BE2C (cell line): ENCODE measurements at regions not wholly inside any gene's neighbourhood (a gene's known extent, or its start where the extent isn't known, plus 50 kb on each side); places are given as distances from the start of the nearest gene placed in this dataset.

Experiments
- DNase-seq: peaks from one replicate; pipeline ENCODE4 v3.0.0-alpha.2; 2020
- H3K27me3 ChIP-seq: fragments of 250-450 bp; sonication (Bioruptor Pico); 2 replicates; pipeline ENCODE4 v1.5.1; 2020; ENCODE audit warnings: mild to moderate bottlenecking
- H3K36me3 ChIP-seq: fragments of 250-450 bp; sonication (Bioruptor Pico); 2 replicates; pipeline ENCODE4 v1.5.1; 2020; ENCODE audit warnings: mild to moderate bottlenecking
- H3K4me1 ChIP-seq: fragments of 250-450 bp; sonication (Bioruptor Pico); 2 replicates; pipeline ENCODE4 v1.5.1; 2020
- H3K4me3 ChIP-seq: 2 replicates; pipeline ENCODE4 v1.5.1; 2011; ENCODE audit warnings: low read depth, low read length
- H3K9me3 ChIP-seq: fragments of 250-450 bp; sonication (Bioruptor Pico); 2 replicates; pipeline ENCODE4 v1.5.1; 2020
- CTCF ChIP-seq: IDR thresholded peaks from 2 replicates; pipeline ENCODE4 v1.5.1; 2012; ENCODE audit warnings: mild to moderate bottlenecking, low read depth, low read length

- Histone ChIP-seq H3K4me1 (no peaks in the 10 kb centered on the region; the same call in 1 of the 2 replicates), H3K4me3 (no peak overlapping the region), H3K9me3 (no peaks in the 10 kb centered on the region), H3K36me3 (no peaks in the 10 kb centered on the region), H3K27me3 (no peaks in the 10 kb centered on the region)
- TF ChIP-seq CTCF = no peak
- DNase-seq = no peak
Observed at GRCh38 chr4:159484864-159485263, 382.0 kb downstream of the RAPGEF2 start.

GRCh38 chr4:159487284-159487747 is 384.4 kb downstream of the RAPGEF2 start:
- peak; percentile 88 for TF ChIP-seq CTCF
- DNase-seq = peak; percentile 73

DNA sequence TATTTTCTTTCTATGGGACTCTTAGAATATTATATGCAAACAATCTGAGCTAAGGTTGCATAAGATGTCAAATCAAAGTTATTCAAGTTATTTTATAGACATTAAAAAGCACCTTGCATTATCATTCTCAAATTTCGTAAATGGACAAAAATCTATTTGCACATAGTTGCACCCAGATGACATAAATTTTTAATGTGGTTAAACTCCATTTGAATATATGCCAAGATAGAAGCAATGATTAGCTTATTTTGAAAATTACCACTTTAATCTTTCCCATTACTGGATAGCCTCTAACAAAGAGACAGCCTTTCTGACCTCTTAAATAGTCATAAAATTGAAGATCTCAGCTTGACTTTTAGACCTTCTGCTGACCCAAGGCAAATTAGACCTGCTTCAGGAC is 386.8 kb downstream of the RAPGEF2 start:
- no peaks in the 10 kb centered on the region; the same call in 1 of the 2 replicates for H3K4me1 ChIP-seq
- DNase-seq = no peak
- no peaks in the 10 kb centered on the region for H3K36me3 ChIP-seq
- H3K27me3 ChIP-seq = no peaks in the 10 kb centered on the region
- H3K9me3 ChIP-seq = no peaks in the 10 kb centered on the region
- no peak overlapping the region for H3K4me3 ChIP-seq
- no peak for TF ChIP-seq CTCF

More at GRCh38 chr4:159487284-159487747, 384.4 kb downstream of the RAPGEF2 start:
- Histone ChIP-seq H3K36me3 (no peaks in the 10 kb centered on the region), H3K9me3 (no peaks in the 10 kb centered on the region), H3K4me1 (no peaks in the 10 kb centered on the region; the same call in 1 of the 2 replicates), H3K4me3 (no peak overlapping the region), H3K27me3 (no peaks in the 10 kb centered on the region)

DNA sequence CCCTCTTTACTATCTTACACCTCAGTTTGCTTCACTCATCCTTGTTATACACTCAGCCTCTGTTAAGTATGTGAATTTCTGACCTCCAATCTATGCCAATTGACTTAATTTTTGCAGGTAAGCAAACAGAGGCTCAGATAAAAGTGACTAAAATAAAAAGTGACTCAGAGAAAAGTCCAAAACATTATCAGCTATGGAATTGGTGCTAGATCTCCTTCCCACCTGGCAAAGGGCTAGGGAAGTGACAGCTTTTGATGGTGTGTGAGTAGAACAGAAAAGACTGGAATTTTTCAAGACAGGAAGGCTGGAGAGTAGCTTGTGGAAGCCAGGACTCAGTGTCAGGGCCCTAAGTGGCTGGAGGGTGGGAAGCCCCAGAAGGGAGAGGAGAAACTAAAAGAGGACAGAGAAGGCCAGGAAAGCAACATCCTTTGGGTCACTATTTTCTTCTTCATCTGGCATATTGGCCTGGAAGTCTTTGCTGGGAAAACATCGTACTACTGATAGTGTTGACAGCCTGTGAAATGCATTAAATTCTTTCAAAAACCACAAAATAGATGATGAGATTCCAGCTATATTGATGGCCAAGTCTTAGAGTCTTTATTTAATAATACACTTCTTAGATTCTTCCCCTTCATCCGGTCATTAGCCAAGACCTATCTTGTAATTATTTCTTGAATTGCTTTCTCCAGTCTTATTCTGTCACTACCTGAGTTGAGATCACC is 392.8 kb downstream of the RAPGEF2 start:
- Histone ChIP-seq H3K4me3 (no peak overlapping the region), H3K9me3 (no peaks in the 10 kb centered on the region), H3K27me3 (no peaks in the 10 kb centered on the region), H3K36me3 (no peaks in the 10 kb centered on the region), H3K4me1 (peaks cover 25% of the 10 kb centered on the region)
- no peak for DNase-seq
- TF ChIP-seq CTCF = no peak

GRCh38 chr4:159496248-159496647 is 393.4 kb downstream of the RAPGEF2 start:
- DNase-seq = no peak
- Histone ChIP-seq H3K9me3 (no peaks in the 10 kb centered on the region), H3K4me1 (peaks cover 31% of the 10 kb centered on the region), H3K27me3 (no peaks in the 10 kb centered on the region), H3K36me3 (no peaks in the 10 kb centered on the region), H3K4me3 (no peak overlapping the region)
- TF ChIP-seq CTCF = no peak

- Histone ChIP-seq H3K4me1 (peaks cover 37% of the 10 kb centered on the region), H3K36me3 (no peaks in the 10 kb centered on the region), H3K27me3 (no peaks in the 10 kb centered on the region), H3K9me3 (no peaks in the 10 kb centered on the region), H3K4me3 (no peak overlapping the region)
- TF ChIP-seq CTCF = no peak
- no peak for DNase-seq
Observed at GRCh38 chr4:159497936-159498335, 395.1 kb downstream of the RAPGEF2 start.
